ENCODE measurements at regions not wholly inside any gene's neighbourhood (a gene's known extent, or its start where the extent isn't known, plus 50 kb on each side); places are given as distances from the start of the nearest gene placed in this dataset.

DNA sequence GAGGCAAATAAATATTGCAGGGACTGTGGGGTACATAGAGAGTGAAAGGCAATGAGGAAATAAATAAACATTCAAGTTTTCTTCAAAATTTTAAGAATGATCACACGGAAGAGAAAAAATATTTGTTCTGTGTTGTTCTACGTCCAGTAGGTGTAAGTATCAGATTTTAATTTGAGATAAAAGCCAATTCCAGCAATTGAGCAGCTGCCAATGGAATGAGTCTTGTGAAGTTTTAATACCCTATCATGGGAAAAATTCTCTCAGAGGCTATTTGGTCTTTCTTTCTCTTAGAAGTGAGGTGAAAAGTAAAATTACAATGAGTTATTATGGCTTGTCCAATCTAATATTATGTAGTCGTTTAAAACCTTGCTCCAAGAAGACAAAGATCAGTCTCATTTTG lies 195.7 kb upstream of the CITED2 start:
- Mint-ChIP-seq H3K27ac (peak overlapping the region; percentile 69), H3K27me3 (ENCODE audit: insufficient read depth, low read depth) (peaks cover 3% of the 10 kb centered on the region), H3K4me1 (peaks cover 8% of the 10 kb centered on the region), H3K9me3 (peaks cover 8% of the 10 kb centered on the region), H3K36me3 (no peaks in the 10 kb centered on the region), H3K4me3 (no peak overlapping the region)
- Histone ChIP-seq H3F3A (ENCODE audit: low read depth) (no peaks in the 10 kb centered on the region), H3K9me3 (ENCODE audit: low read depth) (no peaks in the 10 kb centered on the region), H3K4me3 (no peak overlapping the region), H3K27me3 (no peaks in the 10 kb centered on the region), H3K9ac (no peak overlapping the region), H3K79me2 (ENCODE audit: low read depth) (no peaks in the 10 kb centered on the region), H3K4me1 (no peaks in the 10 kb centered on the region), H3K36me3 (no peaks in the 10 kb centered on the region), H3K27ac (no peak overlapping the region), H3K4me2 (no peak overlapping the region), H4K20me1 (ENCODE audit: low read depth) (no peaks in the 10 kb centered on the region), H2AFZ (replicated peaks) (no peak overlapping the region)
- TF ChIP-seq, protein P1, sequence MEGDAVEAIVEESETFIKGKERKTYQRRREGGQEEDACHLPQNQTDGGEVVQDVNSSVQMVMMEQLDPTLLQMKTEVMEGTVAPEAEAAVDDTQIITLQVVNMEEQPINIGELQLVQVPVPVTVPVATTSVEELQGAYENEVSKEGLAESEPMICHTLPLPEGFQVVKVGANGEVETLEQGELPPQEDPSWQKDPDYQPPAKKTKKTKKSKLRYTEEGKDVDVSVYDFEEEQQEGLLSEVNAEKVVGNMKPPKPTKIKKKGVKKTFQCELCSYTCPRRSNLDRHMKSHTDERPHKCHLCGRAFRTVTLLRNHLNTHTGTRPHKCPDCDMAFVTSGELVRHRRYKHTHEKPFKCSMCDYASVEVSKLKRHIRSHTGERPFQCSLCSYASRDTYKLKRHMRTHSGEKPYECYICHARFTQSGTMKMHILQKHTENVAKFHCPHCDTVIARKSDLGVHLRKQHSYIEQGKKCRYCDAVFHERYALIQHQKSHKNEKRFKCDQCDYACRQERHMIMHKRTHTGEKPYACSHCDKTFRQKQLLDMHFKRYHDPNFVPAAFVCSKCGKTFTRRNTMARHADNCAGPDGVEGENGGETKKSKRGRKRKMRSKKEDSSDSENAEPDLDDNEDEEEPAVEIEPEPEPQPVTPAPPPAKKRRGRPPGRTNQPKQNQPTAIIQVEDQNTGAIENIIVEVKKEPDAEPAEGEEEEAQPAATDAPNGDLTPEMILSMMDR (IDR thresholded peaks at IDR 0.05), result no peak
- no peak for TF ChIP-seq EZH2 (IDR thresholded peaks at IDR 0.05)
- TF ChIP-seq EZH2phosphoT487 (IDR thresholded peaks at IDR 0.05), result no peak
- no peak for DNase-seq (ENCODE audit: low spot score)

DNA sequence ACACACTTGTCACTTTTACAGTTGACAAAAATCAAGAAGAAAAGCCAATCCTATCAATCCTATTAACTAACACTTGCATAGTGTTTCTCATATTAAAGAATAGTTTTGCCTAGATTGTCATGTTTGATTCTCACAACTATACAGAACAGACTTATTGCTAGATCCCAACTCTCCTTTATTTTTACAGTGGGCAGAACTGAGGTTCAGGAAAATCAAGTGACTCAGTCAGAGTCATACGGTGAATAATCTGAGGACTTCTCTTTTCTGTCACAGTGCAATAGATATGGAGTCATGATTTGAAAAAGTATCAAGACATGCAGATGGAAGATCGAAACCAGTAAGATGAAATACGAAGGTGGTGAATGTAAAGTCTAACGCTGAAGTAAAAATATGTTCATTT lies 195.1 kb upstream of the CITED2 start:
- H3K9ac ChIP-seq, result no peak overlapping the region

DNA sequence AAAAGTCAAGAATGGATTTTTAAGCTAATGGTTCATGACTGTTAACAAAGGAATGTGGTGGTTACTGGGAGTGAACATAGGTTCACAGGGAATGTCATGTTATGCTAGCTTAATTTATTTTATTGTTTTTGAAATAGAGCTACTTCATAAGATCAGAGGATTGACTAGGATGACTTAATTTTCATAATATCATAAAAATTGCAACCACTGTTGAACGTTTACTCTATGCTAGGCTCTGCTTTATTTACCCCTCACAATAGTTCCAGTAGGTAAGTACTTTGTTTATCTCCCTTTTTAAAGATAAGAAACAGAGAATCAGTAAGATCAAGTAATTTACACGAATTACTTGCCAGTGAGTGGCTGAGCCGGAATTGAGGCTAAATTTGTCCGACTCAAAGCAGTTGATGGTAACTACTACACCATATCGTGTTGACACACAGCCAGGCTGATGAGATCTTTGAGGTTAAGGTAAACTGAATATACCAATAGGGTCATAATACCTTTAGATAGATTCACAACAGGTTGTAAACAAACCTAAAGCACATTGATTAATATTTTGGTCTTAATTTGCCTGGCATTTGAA lies 194.6 kb upstream of the CITED2 start:
- Mint-ChIP-seq H3K4me3 (no peak overlapping the region), H3K27me3 (ENCODE audit: insufficient read depth, low read depth) (peaks cover 3% of the 10 kb centered on the region), H3K36me3 (no peaks in the 10 kb centered on the region), H3K27ac (no peak overlapping the region), H3K4me1 (peaks cover 8% of the 10 kb centered on the region), H3K9me3 (peaks cover 8% of the 10 kb centered on the region)
- Histone ChIP-seq H3F3A (ENCODE audit: low read depth) (no peaks in the 10 kb centered on the region), H3K27me3 (no peaks in the 10 kb centered on the region), H3K9me3 (ENCODE audit: low read depth) (no peaks in the 10 kb centered on the region), H3K4me1 (no peaks in the 10 kb centered on the region), H3K4me2 (no peak overlapping the region), H4K20me1 (ENCODE audit: low read depth) (no peaks in the 10 kb centered on the region), H2AFZ (replicated peaks) (no peak overlapping the region), H3K79me2 (ENCODE audit: low read depth) (no peaks in the 10 kb centered on the region), H3K36me3 (no peaks in the 10 kb centered on the region), H3K27ac (no peak overlapping the region), H3K9ac (no peak overlapping the region), H3K4me3 (no peak overlapping the region)
- DNase-seq (ENCODE audit: low spot score), result no peak
- TF ChIP-seq EZH2 (IDR thresholded peaks at IDR 0.05) (no peak), EZH2phosphoT487 (IDR thresholded peaks at IDR 0.05) (no peak)
- TF ChIP-seq, protein P1 (IDR thresholded peaks at IDR 0.05), result no peak

More for the DNA sequence above, 195.1 kb upstream of the CITED2 start:
- H3K27me3 ChIP-seq, result no peaks in the 10 kb centered on the region
- no peaks in the 10 kb centered on the region for H3K9me3 ChIP-seq (ENCODE audit: low read depth)
- Mint-ChIP-seq H3K36me3 (no peaks in the 10 kb centered on the region), H3K4me3 (no peak overlapping the region), H3K4me1 (peaks cover 8% of the 10 kb centered on the region), H3K27me3 (ENCODE audit: insufficient read depth, low read depth) (peaks cover 3% of the 10 kb centered on the region), H3K27ac (no peak overlapping the region), H3K9me3 (peaks cover 8% of the 10 kb centered on the region)
- no peak overlapping the region for H3K27ac ChIP-seq
- TF ChIP-seq EZH2 (IDR thresholded peaks at IDR 0.05) (no peak), EZH2phosphoT487 (IDR thresholded peaks at IDR 0.05) (no peak)
- TF ChIP-seq, protein P1 (IDR thresholded peaks at IDR 0.05), result no peak
- no peaks in the 10 kb centered on the region for H3K4me1 ChIP-seq
- DNase-seq (ENCODE audit: low spot score), result no peak
- no peak overlapping the region for H3K4me3 ChIP-seq
- H3F3A ChIP-seq (ENCODE audit: low read depth), result no peaks in the 10 kb centered on the region
- no peaks in the 10 kb centered on the region for H3K79me2 ChIP-seq (ENCODE audit: low read depth)
- no peaks in the 10 kb centered on the region for H4K20me1 ChIP-seq (ENCODE audit: low read depth)
- H3K4me2 ChIP-seq, result no peak overlapping the region
- H2AFZ ChIP-seq (replicated peaks), result no peak overlapping the region
- no peaks in the 10 kb centered on the region for H3K36me3 ChIP-seq
